ENCODE measurements at regions not wholly inside any gene's neighbourhood (a gene's known extent, or its start where the extent isn't known, plus 50 kb on each side); places are given as distances from the start of the nearest gene placed in this dataset.
"Not testable (repeated sequence)": the region's sequence is repeated elsewhere in the genome, so short reads cannot be mapped to it uniquely, and the experiment has no call there.

- DNase-seq (ENCODE audit: low spot score), result no peak
Measured at GRCh38 chr6:119952696-119953095, 603.1 kb upstream of the MAN1A1 start.

GRCh38 chr6:119950681-119951080, 601.1 kb upstream of the MAN1A1 start:
- DNase-seq (ENCODE audit: low spot score), result no peak

- no peak for DNase-seq (ENCODE audit: low spot score)
Measured at GRCh38 chr6:119942078-119942752, 592.7 kb upstream of the MAN1A1 start.

GRCh38 chr6:119938752-119939151, 589.2 kb upstream of the MAN1A1 start:
- DNase-seq (ENCODE audit: low spot score), result no peak

GRCh38 chr6:119934816-119935215, 585.3 kb upstream of the MAN1A1 start:
- no peak for DNase-seq (ENCODE audit: low spot score)

GRCh38 chr6:119929121-119929520, 579.6 kb upstream of the MAN1A1 start:
- DNase-seq (ENCODE audit: low spot score), result no peak

- DNase-seq (ENCODE audit: low spot score), result not testable (repeated sequence)
Measured at GRCh38 chr6:119924888-119925287, 575.3 kb upstream of the MAN1A1 start.

- DNase-seq (ENCODE audit: low spot score), result no peak
Measured at GRCh38 chr6:119922814-119923213, 573.3 kb upstream of the MAN1A1 start.

- DNase-seq (ENCODE audit: low spot score), result no peak
Measured at GRCh38 chr6:119921491-119922010, 572.0 kb upstream of the MAN1A1 start.

GRCh38 chr6:119917186-119917585, 567.6 kb upstream of the MAN1A1 start:
- no peak for DNase-seq (ENCODE audit: low spot score)

GRCh38 chr6:119915971-119916370, 566.4 kb upstream of the MAN1A1 start:
- no peak for DNase-seq (ENCODE audit: low spot score)

GRCh38 chr6:119908157-119908556, 558.6 kb upstream of the MAN1A1 start:
- no peak for DNase-seq (ENCODE audit: low spot score)

- no peak for DNase-seq (ENCODE audit: low spot score)
Measured at GRCh38 chr6:119902681-119903080, 553.1 kb upstream of the MAN1A1 start.

GRCh38 chr6:119896806-119897205, 547.2 kb upstream of the MAN1A1 start:
- no peak for DNase-seq (ENCODE audit: low spot score)

- DNase-seq (ENCODE audit: low spot score), result no peak
Measured at GRCh38 chr6:119895626-119896025, 546.1 kb upstream of the MAN1A1 start.

- DNase-seq (ENCODE audit: low spot score), result no peak
Measured at GRCh38 chr6:119894811-119895210, 545.2 kb upstream of the MAN1A1 start.

- DNase-seq (ENCODE audit: low spot score), result no peak
Measured at GRCh38 chr6:119891644-119892043, 542.1 kb upstream of the MAN1A1 start.

GRCh38 chr6:119891206-119891605, 541.6 kb upstream of the MAN1A1 start:
- no peak for DNase-seq (ENCODE audit: low spot score)

GRCh38 chr6:119890470-119890869, 540.9 kb upstream of the MAN1A1 start:
- no peak for DNase-seq (ENCODE audit: low spot score)

- DNase-seq (ENCODE audit: low spot score), result no peak
Measured at GRCh38 chr6:119887666-119888065, 538.1 kb upstream of the MAN1A1 start.

- no peak for DNase-seq (ENCODE audit: low spot score)
Measured at GRCh38 chr6:119881416-119881815, 531.9 kb upstream of the MAN1A1 start.

- no peak for DNase-seq (ENCODE audit: low spot score)
Measured at GRCh38 chr6:119880840-119881239, 531.3 kb upstream of the MAN1A1 start.

GRCh38 chr6:119879731-119880130, 530.2 kb upstream of the MAN1A1 start:
- no peak for DNase-seq (ENCODE audit: low spot score)

- no peak for DNase-seq (ENCODE audit: low spot score)
Measured at GRCh38 chr6:119874381-119874780, 524.8 kb upstream of the MAN1A1 start.

Data from germinal center (tissue), 1 donor.